Thyroid gland (tissue), 4 donors: ENCODE measurements at regions not wholly inside any gene's neighbourhood (a gene's known extent, or its start where the extent isn't known, plus 50 kb on each side); places are given as distances from the start of the nearest gene placed in this dataset.

Experiments
- POLR2A ChIP-seq, 2 donors: fragments of 450-650 bp; IDR thresholded peaks; one replicate each; pipeline ENCODE4 v1.6.1; 2017; ENCODE audit warnings: antibody characterized with exemption in 2 of 2, mild to moderate bottlenecking in 2 of 2, moderate library complexity in 1 of 2
- TF ChIP-seq, protein P1 (sequence below), 6 experiments: fragments of 200-600 bp in 3 of 6; fragments of 450-650 bp in 3 of 6; sonication (generic) in 3 of 6; IDR thresholded peaks; one replicate each; pipeline ENCODE4 v1.5.1; 2016 to 2019; ENCODE audit warnings: antibody characterized with exemption in 6 of 6, mild to moderate bottlenecking in 2 of 6, inconsistent platforms in 1 of 6, moderate library complexity in 1 of 6

DNA sequence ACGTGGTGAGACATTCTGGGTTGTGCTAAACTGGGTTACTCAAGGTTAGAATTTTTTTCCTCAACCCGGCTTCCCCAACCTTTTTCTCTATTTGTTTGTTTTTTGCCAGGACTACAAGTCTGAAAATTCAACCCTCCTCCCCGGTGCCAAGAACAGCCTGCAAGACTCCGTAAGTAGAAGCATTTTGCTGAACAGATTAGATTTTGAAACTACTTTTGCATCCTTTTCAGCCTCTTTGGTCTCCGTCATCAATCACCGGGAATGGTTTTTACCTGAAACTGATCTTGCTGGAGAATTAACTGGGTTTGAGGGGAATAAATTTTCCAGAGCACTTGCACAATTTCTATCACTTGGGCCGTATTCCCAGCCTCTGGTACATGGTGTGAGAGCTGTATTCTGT lies 501.2 kb upstream of the EEF2KMT start:
- TF ChIP-seq, protein P1, sequence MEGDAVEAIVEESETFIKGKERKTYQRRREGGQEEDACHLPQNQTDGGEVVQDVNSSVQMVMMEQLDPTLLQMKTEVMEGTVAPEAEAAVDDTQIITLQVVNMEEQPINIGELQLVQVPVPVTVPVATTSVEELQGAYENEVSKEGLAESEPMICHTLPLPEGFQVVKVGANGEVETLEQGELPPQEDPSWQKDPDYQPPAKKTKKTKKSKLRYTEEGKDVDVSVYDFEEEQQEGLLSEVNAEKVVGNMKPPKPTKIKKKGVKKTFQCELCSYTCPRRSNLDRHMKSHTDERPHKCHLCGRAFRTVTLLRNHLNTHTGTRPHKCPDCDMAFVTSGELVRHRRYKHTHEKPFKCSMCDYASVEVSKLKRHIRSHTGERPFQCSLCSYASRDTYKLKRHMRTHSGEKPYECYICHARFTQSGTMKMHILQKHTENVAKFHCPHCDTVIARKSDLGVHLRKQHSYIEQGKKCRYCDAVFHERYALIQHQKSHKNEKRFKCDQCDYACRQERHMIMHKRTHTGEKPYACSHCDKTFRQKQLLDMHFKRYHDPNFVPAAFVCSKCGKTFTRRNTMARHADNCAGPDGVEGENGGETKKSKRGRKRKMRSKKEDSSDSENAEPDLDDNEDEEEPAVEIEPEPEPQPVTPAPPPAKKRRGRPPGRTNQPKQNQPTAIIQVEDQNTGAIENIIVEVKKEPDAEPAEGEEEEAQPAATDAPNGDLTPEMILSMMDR (IDR thresholded peaks at IDR 0.05): no peak
- TF ChIP-seq POLR2A (IDR thresholded peaks at IDR 0.05): no peak
